SKM-1 treated with dmso at 0.1 percent for 144 hours (cell line): ENCODE measurements at regions not wholly inside any gene's neighbourhood (a gene's known extent, or its start where the extent isn't known, plus 50 kb on each side); places are given as distances from the start of the nearest gene placed in this dataset.

Source experiments
- DNase-seq: peaks from one replicate; lab custom pipeline; 2025; ENCODE audit not compliant: unreplicated experiment; lab: John Stamatoyannopoulos, UW

DNA sequence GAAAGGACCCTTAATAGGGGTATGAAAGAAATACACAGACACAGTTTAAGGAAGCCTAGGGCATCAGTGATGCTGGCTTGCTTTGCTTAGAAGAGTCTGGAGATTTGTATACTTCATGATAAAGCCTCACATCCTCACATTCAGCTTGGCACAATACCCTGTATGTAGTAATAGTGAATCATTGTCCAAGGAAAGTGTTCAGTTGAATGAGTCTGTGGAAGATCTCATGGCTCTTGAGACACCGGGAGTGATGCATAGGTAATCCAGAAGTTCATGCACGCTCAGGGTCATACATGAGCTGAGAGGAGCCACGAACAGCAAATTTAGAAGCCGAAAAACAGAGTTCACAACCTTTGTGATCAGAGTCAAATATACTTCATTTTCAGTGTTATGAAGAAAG, 537.2 kb upstream of the TMPRSS15 start:
- DNase-seq: no peak

DNA sequence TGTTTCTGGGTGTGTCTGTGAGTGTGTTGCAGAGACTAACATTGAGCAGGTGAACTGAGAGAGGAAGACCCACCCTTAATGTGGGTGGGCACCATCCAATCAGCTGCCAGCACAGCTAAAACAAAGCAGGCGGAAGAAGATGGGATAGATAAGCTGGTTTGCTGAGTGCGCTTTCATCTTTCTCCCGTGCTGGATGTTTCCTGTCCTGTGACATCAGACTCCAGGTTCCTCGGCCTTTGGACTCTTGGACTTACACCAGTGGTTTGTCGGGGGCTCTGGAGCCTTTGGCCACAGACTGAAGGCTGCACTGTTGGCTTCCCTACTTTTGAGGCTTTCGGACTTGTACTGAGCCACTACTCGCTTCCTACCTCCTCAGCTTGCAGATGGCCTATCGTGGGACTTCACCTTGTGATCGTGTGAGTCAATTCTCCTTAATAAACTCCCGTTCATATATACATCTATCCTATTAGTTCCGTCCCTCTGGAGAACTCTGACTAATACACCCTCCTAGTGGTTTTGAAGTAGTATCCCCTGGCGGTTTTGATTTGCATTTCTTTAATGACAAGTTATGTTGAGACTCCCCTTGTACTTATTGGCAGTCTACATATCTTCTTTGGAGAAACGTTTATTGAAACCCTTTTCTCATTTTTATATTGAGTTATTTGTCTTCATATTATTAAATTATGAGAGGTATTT, 546.6 kb upstream of the TMPRSS15 start:
- DNase-seq: no peak

DNA sequence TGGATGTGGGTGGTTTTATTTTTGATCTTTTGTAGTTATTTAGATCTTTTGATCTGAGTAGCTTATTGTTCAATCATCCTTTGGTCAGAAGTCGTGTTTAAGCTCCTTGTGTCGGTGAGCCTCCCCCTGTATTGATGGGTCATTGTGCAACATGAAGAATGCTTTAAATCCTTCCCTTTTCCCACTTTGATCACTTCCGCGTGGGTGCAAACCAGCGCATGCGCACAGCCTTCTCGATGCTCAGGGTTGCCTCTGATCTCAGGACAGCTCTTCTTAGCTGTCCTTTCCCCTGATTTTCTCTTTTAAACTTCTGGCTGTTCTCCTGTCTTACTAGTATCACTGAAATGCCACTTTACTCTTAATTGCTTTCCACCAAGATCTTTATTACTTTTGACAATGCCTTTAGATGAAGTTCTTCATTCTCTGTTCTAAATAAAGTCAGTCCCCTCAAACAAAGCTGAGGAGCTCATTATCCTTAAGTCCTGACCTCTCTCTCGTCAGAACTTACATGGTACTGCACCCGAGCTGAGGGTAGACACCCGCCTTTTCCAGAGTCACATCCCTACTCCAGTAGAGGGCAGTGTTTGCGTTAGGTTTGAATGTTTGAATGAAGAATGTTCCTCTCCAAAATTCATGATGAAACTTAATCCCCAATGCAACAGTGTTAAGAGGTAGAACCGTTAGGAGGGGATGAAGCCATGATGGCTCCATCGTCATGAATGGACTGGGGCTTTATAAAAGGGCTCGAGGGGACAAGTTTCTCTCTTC, 547.9 kb upstream of the TMPRSS15 start:
- peak; percentile 56 for DNase-seq

DNA sequence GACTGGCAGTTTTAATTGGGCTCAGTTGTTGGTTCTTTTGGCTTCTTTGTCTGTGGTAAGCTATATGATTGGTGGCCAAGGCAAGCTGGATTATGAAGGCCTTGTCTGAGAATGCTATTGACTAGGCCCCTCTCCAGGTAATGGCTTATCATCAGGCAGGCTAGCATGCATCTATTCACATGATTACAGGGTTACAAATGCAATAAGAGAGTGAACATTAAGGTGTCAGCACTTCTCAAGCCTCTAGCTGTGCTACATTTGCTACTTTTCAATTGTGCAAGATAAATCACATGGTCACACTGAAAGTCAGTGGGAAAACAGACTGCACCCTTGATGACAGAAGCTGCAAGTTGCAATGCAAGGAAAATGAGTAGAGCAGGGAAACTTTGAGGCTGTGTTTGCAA, 550.9 kb upstream of the TMPRSS15 start:
- no peak for DNase-seq

DNA sequence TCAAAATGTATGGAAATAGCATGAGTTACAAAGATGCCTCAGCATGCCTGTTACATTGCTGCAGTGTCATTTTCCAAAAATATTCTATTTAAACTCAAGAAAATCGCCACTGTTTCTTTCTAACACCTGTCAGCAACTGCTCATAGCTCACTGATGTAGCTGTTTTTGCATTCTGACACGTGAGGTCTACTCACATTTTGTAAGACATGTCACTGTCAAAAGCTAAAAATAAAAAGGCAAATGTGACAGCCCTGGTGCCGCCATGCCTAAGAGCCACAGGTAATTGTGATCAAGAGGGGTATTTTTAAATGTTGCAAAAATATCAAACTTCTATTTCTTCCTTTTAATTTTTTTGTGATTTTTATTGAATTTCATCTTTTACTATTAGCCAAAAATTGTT, 556.2 kb upstream of the TMPRSS15 start:
- DNase-seq: no peak

DNA sequence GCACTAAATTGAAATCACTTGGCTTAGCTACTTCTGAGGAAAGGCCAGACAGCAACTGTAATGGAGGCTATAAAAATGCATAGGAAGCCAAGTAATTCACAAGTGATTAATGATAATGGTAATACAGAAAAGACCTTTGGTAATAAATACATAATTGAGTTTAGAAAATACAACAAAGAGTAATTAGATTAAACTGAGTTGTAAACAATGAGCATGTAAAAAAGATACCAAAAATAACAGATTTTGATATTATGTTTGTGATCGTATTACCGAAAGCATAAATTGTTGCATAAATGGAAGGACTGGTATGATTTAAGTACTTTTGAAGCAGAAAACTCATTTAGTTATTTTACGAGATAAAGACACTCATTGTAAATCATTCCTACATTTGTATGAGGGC, 556.7 kb upstream of the TMPRSS15 start:
- no peak for DNase-seq

DNA sequence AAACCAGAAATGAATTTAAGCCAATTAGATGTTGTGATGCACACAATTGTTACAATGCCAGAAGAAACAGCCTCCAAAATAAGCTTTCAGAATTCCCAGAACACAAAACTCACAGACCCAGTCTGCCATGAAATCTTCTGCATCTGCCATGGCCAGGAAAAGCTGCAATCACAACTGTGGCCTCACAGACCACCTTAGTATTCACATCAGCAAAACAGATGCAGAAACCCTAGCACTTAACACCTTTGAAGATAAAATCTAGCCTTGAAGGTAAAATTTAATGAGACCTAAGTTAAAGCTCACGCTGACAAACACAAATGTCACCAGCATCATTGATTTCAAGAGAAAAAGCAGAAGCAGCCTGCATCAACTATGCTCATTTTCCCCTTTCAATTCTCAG, 566.8 kb upstream of the TMPRSS15 start:
- no peak for DNase-seq

DNA sequence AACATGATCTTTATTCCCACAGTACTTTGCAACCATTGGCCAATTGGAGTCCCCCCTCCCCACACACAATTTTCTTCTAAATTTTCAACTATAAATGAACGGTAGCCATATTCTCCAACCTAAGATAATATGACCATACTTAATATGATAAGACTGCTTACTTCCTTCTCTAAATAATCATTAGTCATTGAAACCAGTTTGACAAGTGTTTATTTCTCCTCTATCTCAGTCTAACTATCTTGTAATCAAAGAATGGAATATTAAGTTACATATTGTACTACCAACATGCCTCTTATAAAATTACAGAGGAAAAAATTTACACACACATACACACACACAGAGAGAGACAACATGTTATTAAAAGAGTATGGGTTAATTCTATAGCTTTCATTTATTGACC, 567.4 kb upstream of the TMPRSS15 start:
- DNase-seq: no peak

DNA sequence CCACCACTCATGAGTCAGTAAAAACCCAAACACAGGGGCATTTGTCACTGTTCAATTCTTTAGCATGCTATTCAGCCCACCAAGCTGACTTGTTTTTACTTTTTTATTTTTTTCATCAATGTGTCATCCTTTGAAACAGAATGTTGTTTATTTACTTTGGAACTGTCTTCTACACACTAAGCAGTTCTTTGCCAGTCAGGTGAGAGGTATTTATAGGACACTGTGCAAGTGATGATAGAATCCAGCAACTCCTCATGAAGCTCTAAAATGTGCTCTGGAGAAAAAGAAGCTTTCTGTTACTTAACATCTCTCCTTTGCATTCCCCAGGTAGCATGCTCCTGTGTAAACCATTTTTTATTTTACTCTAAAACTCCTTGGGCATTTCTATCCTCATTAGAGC, 582.0 kb upstream of the TMPRSS15 start:
- no peak for DNase-seq

DNA sequence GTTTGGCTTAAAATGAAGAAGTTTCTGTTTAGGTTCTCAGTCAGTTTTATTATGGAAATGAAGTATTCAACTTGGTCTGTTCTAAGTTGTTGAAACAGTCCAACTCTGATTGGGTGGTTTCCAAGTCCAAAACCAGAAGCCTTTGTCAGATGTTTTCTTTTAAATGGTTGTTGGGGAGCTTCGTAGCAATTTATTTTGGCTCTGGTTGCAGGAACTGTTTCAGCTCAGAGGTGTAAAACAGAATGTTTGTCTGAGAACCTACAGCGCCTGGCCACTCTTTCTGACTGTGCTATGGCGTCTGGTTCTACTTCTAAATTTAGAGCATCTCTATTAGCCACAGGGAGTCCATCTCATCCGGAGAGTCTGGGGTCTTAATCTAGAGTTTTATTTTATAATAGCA, 582.6 kb upstream of the TMPRSS15 start:
- DNase-seq: no peak

DNA sequence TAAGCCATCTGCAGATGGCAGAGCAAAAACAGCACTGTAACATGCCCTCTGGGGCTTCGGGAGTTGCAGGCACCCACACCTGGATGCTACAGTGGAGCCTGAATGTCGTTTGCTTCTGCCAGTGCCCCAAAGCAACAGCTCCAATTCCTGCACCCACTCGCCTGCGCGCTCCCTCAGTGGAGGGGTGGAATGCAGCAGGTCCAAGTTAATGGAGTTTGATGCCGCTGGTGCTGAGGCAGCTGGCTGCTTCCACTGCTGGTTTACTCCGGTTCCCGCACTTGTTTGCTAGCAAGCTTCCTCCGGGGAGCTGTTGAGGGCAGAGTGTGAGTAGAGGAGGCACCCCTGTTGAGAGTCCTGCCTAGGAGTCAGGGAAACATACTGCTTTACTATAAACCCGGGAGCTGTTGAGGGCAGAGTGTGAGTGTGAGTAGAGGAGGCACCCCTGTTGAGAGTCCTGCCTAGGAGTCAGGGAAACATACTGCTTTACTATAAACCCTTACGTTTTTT, 584.0 kb upstream of the TMPRSS15 start:
- DNase-seq: no peak

DNA sequence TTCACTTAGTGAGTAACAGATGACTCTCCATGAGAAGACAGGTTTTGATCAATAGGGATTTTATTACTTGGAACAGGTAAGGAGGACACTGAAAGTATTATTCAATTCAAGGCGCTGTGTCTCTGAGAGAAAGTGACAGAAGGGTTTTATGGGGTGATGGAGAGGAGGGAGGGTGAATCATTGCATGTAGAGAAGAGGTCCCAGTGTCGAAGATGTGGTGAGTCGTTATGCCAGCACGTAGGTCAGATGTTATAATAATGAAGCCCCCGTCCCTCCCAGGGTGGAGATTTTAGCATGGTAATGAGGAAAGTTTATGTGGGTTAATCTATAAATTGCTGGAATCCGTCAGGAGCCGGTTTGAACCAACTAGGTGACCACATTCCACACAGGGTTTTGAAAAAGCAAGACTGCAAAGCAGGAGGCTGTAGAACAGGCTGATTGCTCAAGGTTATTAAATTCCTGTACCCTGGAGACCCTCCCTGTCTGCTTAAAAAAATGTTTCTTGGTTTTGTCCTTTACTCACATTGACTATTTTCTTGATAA, 586.4 kb upstream of the TMPRSS15 start:
- no peak for DNase-seq

DNA sequence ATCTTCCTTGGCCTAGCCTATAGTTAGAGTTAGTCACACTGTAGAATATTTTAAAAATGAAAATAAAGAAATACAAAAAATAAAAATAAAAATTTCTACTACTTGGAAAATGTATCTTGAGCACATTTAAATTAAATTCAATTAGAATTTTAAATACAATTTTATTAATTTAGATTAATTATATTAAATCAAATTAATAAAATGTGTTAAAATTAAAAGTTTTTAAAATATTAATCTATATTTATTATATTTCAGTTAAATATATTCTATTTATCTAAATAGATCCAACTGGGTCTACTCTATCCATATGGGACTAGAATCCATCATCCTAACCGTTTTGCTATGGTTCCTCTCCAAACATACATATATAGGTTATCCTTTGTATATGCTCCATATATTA, 588.3 kb upstream of the TMPRSS15 start:
- no peak for DNase-seq

DNA sequence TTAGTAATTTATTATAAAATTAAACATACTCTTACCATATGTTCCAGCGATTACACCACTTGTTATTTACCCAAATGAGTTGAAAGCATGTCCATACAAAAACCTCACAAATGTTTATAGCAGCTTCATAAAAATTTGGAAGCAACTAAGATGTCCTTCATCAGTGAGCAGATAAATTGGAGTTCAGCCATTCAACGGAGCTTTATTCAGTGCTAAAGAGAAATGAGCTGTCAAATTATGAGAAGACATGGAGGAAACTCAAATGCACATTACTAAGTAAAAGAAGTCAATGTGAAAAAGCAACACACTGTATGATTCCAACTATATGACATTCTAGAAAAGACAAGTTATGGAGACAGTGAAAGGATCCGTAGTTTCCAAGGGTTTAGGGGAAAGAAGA, 606.7 kb upstream of the TMPRSS15 start:
- DNase-seq: no peak

DNA sequence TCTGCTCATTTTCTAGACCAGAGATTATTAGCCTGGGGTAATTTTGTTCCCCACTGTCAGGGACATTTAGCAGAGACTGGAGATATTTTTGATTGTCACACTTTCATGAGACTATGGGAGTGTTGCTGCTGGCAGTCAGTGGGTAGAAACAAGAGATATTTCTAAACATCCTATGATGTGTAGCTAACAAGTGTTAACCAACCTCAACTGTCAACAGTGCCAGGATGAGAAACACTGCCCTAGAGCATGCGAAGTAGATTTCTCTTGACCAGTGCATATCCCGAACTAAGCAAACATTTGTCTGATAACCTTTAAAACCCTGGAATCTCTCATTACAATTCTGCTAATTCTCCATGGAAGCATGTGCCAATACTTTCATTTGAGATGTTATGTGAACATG, 607.4 kb upstream of the TMPRSS15 start:
- DNase-seq: no peak

DNA sequence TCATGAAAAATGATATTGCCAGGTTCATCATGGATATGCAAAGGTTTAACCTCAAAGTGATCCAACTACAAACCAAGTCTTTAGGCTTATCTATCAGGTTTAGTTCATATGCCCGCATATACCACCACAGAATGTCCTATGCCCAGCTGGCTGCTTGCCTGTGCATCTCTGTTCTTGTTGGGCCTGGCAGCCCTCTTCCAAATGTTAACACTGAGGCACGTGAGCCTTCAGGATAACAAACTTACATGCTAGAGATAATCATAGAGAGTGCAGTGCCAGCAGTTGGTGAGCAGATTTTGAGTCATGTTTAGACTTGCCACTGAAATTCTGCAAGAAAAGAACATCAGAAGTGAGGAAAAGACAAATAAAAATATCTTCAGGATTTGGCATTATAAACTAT, 607.9 kb upstream of the TMPRSS15 start:
- no peak for DNase-seq

DNA sequence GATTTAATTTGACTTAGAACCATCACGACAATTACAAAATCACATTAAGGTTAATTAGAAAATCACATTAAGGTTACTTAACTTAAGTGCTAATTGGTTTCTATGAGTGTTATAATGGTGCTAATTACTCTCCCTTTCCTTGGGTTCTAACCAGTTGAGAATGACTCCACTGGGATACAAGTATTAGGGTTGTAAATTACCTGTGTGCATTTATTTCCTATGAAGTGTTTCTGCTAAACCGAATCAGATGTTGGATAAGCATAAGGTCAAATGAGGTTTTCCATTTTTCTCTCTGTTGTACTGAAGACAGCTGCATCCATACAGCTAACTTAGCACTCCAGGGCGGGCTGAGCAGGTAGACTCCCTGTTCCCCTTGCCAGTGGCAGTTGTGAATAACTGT, 610.3 kb upstream of the TMPRSS15 start:
- DNase-seq: no peak

DNA sequence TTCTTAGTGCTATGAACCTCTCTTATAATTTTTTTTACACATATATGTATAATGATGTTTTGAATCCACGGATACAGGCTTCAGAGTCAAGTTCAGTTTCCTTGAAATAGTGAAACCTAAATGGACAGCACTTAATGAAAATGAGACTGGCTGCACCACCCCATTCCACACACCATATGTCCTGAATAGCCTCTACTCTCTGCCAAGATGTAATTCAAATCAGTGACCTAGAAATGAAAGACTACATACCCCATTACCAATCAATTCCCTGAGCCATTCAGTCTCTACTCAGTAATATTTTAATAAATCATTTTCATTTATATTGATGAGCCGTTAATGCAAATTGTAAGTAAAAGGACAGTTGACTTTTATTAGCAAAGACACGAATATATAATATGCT, 614.9 kb upstream of the TMPRSS15 start:
- DNase-seq: no peak

DNA sequence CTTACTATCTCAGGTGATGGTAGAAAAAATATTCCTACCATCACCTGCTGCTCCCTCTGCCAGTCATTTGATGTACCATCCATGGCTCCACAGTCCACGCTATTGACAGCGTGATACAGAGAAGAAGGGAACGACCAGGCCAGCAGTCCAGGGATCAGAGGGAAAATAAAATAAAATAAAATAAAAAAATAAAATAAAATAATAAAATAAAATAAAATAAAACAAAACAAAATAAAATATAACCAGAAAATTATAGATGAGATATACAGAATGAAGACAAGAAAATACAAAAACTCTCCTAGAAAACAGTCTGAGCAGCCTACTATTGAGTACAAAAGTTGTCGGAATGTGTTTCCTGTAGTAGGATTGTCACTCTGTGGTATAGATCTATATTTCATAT, 619.4 kb upstream of the TMPRSS15 start:
- no peak for DNase-seq

DNA sequence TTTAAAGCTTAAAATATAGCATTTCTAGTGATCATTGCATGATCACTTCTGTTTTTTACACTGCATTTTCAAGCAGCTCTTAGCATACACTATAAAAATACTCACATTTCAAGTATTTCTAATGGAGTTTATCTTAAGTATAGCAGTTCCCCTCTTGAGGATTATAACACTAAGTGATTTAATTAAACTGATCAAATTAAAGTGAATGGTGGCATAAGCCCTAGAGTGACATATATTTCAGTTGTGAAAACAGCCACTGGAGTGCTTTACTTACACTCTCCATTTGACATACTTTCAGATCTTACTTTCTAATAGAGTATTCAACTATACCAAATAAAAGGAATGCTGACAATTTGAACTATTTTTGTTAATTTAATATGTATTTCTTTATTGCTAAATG, 623.3 kb upstream of the TMPRSS15 start:
- no peak for DNase-seq

DNA sequence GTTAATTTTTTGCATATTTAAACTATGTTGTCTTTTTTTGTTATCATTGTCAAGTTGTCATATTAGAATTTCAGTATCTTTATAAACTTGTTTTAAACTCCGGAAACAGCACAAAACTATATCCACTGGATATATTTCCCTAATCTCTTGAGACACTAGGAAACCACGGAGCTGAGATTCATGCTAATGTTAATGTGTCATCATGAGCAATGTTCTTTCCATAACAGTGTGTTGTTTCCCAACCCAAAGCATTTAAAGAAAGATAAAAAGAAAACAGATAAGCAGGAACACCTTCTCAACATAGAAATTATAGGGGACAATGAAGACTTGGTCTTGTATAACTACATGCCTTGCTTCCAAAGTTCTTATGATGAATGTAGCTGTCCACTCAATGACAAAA, 626.2 kb upstream of the TMPRSS15 start:
- DNase-seq: no peak

DNA sequence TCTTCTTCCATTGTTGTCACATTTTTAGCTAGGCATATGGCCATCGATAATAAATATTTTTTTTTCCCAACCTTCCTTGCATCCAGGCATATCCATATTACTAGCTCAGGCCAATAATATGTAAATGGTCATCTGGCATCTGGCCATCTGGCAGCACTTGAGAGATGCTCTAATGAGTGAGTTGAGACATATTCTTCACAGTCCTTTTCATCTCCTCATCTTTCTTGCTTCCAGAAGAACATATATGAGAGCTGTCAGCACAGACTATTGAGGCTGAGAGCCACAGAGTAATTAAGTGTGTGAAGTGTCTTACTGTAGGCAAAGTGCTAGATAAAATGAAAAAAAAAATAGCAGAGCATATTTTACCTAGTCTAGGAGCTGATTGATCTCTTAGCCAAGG, 628.4 kb upstream of the TMPRSS15 start:
- DNase-seq: no peak
